SK-N-SH treated with all-trans-retinoic acid at 6 μM for 48 hours (cell line): ENCODE measurements at regions not wholly inside any gene's neighbourhood (a gene's known extent, or its start where the extent isn't known, plus 50 kb on each side); places are given as distances from the start of the nearest gene placed in this dataset.

Experiments used
- ATAC-seq: fragments of 200-7000 bp; cut with Tn5 transposase; 3 replicates; pipeline ENCODE4 v1.9.1; 2020; ENCODE audit warnings: mild to moderate bottlenecking, moderate library complexity
- BACH2 ChIP-seq: fragments of 250-450 bp; sonication (Bioruptor Pico); IDR thresholded peaks from 2 replicates; pipeline ENCODE4 v1.9.0; 2021; ENCODE audit warnings: mild to moderate bottlenecking, borderline replicate concordance
- CREB5 ChIP-seq: fragments of 250-450 bp; sonication (Bioruptor Pico); IDR thresholded peaks from 2 replicates; pipeline ENCODE4 v1.5.1; 2020; ENCODE audit warnings: low read depth, mild to moderate bottlenecking, moderate library complexity
- CSDC2 ChIP-seq: fragments of 250-450 bp; sonication (Bioruptor Pico); IDR thresholded peaks from 2 replicates; pipeline ENCODE4 v1.5.0; 2020; ENCODE audit warnings: mild to moderate bottlenecking, moderate library complexity
- CSRNP3 ChIP-seq: fragments of 250-450 bp; sonication (Bioruptor Pico); IDR thresholded peaks from 2 replicates; pipeline ENCODE4 v1.5.1; 2021; ENCODE audit warnings: mild to moderate bottlenecking, moderate library complexity
- ESRRG ChIP-seq: fragments of 250-450 bp; sonication (Bioruptor Pico); IDR thresholded peaks from 2 replicates; pipeline ENCODE4 v1.6.1; 2021; ENCODE audit warnings: mild to moderate bottlenecking
- GLIS3 ChIP-seq: fragments of 250-450 bp; sonication (Bioruptor Pico); IDR thresholded peaks from 2 replicates; pipeline ENCODE4 v1.5.0; 2020; ENCODE audit warnings: mild to moderate bottlenecking, moderate library complexity
- ISL1 ChIP-seq: fragments of 250-450 bp; sonication (Bioruptor Pico); IDR thresholded peaks from 2 replicates; pipeline ENCODE4 v2.1.2; 2022; ENCODE audit warnings: mild to moderate bottlenecking, moderate library complexity
- POU6F1 ChIP-seq: fragments of 250-450 bp; sonication (Bioruptor Pico); IDR thresholded peaks from 2 replicates; pipeline ENCODE4 v1.8.0; 2021; ENCODE audit warnings: low read depth, mild to moderate bottlenecking, moderate library complexity, borderline replicate concordance
- SNAI2 ChIP-seq: fragments of 250-450 bp; sonication (Bioruptor Pico); IDR thresholded peaks from 2 replicates; pipeline ENCODE4 v1.5.0; 2020; ENCODE audit warnings: mild to moderate bottlenecking, moderate library complexity
- TCF4 ChIP-seq: fragments of 250-450 bp; sonication (Bioruptor Pico); IDR thresholded peaks from 2 replicates; pipeline ENCODE4 v1.8.0; 2021; ENCODE audit warnings: mild to moderate bottlenecking, moderate library complexity, borderline replicate concordance
- TOX ChIP-seq: fragments of 250-450 bp; sonication (Bioruptor Pico); IDR thresholded peaks from 2 replicates; pipeline ENCODE4 v1.8.0; 2021; ENCODE audit warnings: mild to moderate bottlenecking, moderate library complexity, borderline replicate concordance
- TSHZ2 ChIP-seq: fragments of 250-450 bp; sonication (Bioruptor Pico); IDR thresholded peaks from 2 replicates; pipeline ENCODE4 v1.5.0; 2020; ENCODE audit warnings: mild to moderate bottlenecking, moderate library complexity
- ZC3H10 ChIP-seq: fragments of 250-450 bp; sonication (Bioruptor Pico); IDR thresholded peaks from 2 replicates; pipeline ENCODE4 v1.5.1; 2021; ENCODE audit warnings: mild to moderate bottlenecking, moderate library complexity
- ZFP30 ChIP-seq: fragments of 450-650 bp; formaldehyde crosslinking; IDR thresholded peaks from 2 replicates; pipeline ENCODE4 v1.5.0; 2022; ENCODE audit warnings: mild to moderate bottlenecking, moderate library complexity
- ZNF8 ChIP-seq: fragments of 450-650 bp; formaldehyde crosslinking; IDR thresholded peaks from 2 replicates; pipeline ENCODE4 v1.5.0; 2020; ENCODE audit warnings: mild to moderate bottlenecking, moderate library complexity

- TF ChIP-seq POU6F1, result no peak
- TF ChIP-seq ESRRG (CRISPR knock-in tag), result no peak
- TF ChIP-seq TCF4 (CRISPR knock-in tag), result no peak
- TF ChIP-seq TOX, result no peak
- TF ChIP-seq BACH2 (CRISPR knock-in tag), result no peak
- no peak for TF ChIP-seq ZNF8
- TF ChIP-seq GLIS3 (CRISPR knock-in tag), result no peak
Measured at GRCh38 chr1:228960705-228961104, 225.4 kb downstream of the RHOU start.

GRCh38 chr1:228961511-228961910 lies 226.2 kb downstream of the RHOU start:
- no peak for TF ChIP-seq SNAI2 (CRISPR knock-in tag)
- TF ChIP-seq ESRRG (CRISPR knock-in tag), result no peak
- TF ChIP-seq ZFP30, result no peak
- TF ChIP-seq CSRNP3 (CRISPR knock-in tag), result no peak
- no peak for TF ChIP-seq TCF4 (CRISPR knock-in tag)
- no peak for TF ChIP-seq ISL1 (CRISPR knock-in tag)
- TF ChIP-seq TSHZ2 (CRISPR knock-in tag), result no peak
- TF ChIP-seq, all 23 proteins: peak for 0
- no peak for ATAC-seq

More at GRCh38 chr1:228960705-228961104, 225.4 kb downstream of the RHOU start:
- no peak for ATAC-seq

- peak; percentile 67 for ATAC-seq
- TF ChIP-seq CSRNP3 (CRISPR knock-in tag), result no peak
- TF ChIP-seq CSDC2 (CRISPR knock-in tag), result no peak
- TF ChIP-seq ZFP30, result no peak
- no peak for TF ChIP-seq ISL1 (CRISPR knock-in tag)
- no peak for TF ChIP-seq TSHZ2 (CRISPR knock-in tag)
- no peak for TF ChIP-seq ZNF8
- no peak for TF ChIP-seq ZC3H10 (CRISPR knock-in tag)
Measured at GRCh38 chr1:228963795-228964177, 228.5 kb downstream of the RHOU start.

GRCh38 chr1:228964178-228965089 lies 229.2 kb downstream of the RHOU start:
- TF ChIP-seq ISL1 (CRISPR knock-in tag) (peak; percentile 58), CREB5 (CRISPR knock-in tag) (no peak)
- ATAC-seq, result peak; percentile 88
